OCI-LY7 (cell line): ENCODE measurements at regions not wholly inside any gene's neighbourhood (a gene's known extent, or its start where the extent isn't known, plus 50 kb on each side); places are given as distances from the start of the nearest gene placed in this dataset.

Experiments used
- BruUV-seq: library from RNA; stranded (reverse); fragments of 400-500 nt; replicated peaks from 2 replicates; lab custom pipeline; 2021; lab: Mats Ljungman, UMichigan
- CTCF ChIA-PET: fragments of 300-600 bp; sonication (Branson Sonifier 250); formaldehyde crosslinking; loops from one replicate; lab custom pipeline; 2022; ENCODE audit warnings: antibody characterized with exemption; ENCODE audit not compliant: unreplicated experiment; lab: Charles Lee
- POLR2A ChIA-PET: fragments of 300-600 bp; sonication (Branson Sonifier 250); formaldehyde crosslinking; loops from one replicate; lab custom pipeline; 2022; ENCODE audit warnings: antibody characterized with exemption; lab: Charles Lee
- DNase-seq: peaks from one replicate; pipeline ENCODE4 v3.0.0-alpha.2; 2015; ENCODE audit warnings: low spot score
- H2AFZ ChIP-seq: fragments of 200-600 bp; sonication (generic), shearing (Covaris generic); 2 replicates; pipeline ENCODE4 v1.6.1; 2014; ENCODE audit warnings: mild to moderate bottlenecking, antibody characterized with exemption, low read length, moderate library complexity
- H3K27ac ChIP-seq: fragments of 200-600 bp; sonication (generic); 2 replicates; pipeline ENCODE4 v1.5.1; 2014; ENCODE audit warnings: mixed run types, low read depth, mild to moderate bottlenecking, moderate library complexity, low read length, inconsistent platforms; ENCODE audit not compliant: poor library complexity, severe bottlenecking
- H3K36me3 ChIP-seq: fragments of 200-600 bp; sonication (generic); 2 replicates; pipeline ENCODE4 v1.6.1; 2014; ENCODE audit warnings: mild to moderate bottlenecking, antibody characterized with exemption, low read length, moderate library complexity, mixed read lengths; ENCODE audit not compliant: insufficient read depth
- H3K4me1 ChIP-seq: fragments of 200-600 bp; sonication (generic); 2 replicates; pipeline ENCODE4 v1.5.1; 2014; ENCODE audit warnings: mild to moderate bottlenecking, low read length; ENCODE audit not compliant: insufficient read depth, poor library complexity, severe bottlenecking
- H3K4me2 ChIP-seq: fragments of 200-600 bp; sonication (generic); 2 replicates; pipeline ENCODE4 v1.6.1; 2014; ENCODE audit warnings: mild to moderate bottlenecking, low read length
- H3K4me3 ChIP-seq: fragments of 200-600 bp; sonication (generic); 2 replicates; pipeline ENCODE4 v1.5.1; 2014; ENCODE audit warnings: mild to moderate bottlenecking, low read depth, low read length; ENCODE audit not compliant: poor library complexity, severe bottlenecking
- H3K79me2 ChIP-seq: fragments of 200-600 bp; sonication (generic); 2 replicates; pipeline ENCODE4 v1.6.1; 2016; ENCODE audit warnings: low read depth, mild to moderate bottlenecking, low read length, moderate library complexity, mixed read lengths; ENCODE audit not compliant: insufficient read depth
- H3K9me2 ChIP-seq: fragments of 200-600 bp; sonication (generic); 2 replicates; pipeline ENCODE4 v1.6.1; 2016; ENCODE audit warnings: mild to moderate bottlenecking, low read length, mixed read lengths; ENCODE audit not compliant: insufficient read depth
- H3K9me3 ChIP-seq: fragments of 200-600 bp; sonication (generic); 2 replicates; pipeline ENCODE4 v1.6.1; 2014; ENCODE audit warnings: mild to moderate bottlenecking, mixed run types, low read length, mixed read lengths
- H4K20me1 ChIP-seq: fragments of 200-600 bp; sonication (generic); 2 replicates; pipeline ENCODE4 v1.6.1; 2014; ENCODE audit warnings: mild to moderate bottlenecking, antibody characterized with exemption, low read length, moderate library complexity, mixed read lengths; ENCODE audit not compliant: insufficient read depth
- CTCF ChIP-seq: fragments of 200-600 bp; sonication (generic); conservative IDR thresholded peaks from 2 replicates; pipeline ENCODE4 v1.5.1; 2014; ENCODE audit warnings: mild to moderate bottlenecking, antibody characterized with exemption, low read length, moderate library complexity, mixed read lengths
- EZH2phosphoT487 ChIP-seq: fragments of 200-600 bp; sonication (generic); IDR thresholded peaks from 2 replicates; pipeline ENCODE4 v1.6.1; 2018; ENCODE audit warnings: low read depth, borderline replicate concordance, mild to moderate bottlenecking, mixed run types, antibody characterized with exemption, low read length, moderate library complexity, mixed read lengths
- intact Hi-C: fragments of 100-400 bp; cut with micrococcal nuclease; formaldehyde crosslinking; loops from one replicate; pipeline ENCODE4 v1.10.0; 2022; ENCODE audit not compliant: unreplicated experiment

DNA sequence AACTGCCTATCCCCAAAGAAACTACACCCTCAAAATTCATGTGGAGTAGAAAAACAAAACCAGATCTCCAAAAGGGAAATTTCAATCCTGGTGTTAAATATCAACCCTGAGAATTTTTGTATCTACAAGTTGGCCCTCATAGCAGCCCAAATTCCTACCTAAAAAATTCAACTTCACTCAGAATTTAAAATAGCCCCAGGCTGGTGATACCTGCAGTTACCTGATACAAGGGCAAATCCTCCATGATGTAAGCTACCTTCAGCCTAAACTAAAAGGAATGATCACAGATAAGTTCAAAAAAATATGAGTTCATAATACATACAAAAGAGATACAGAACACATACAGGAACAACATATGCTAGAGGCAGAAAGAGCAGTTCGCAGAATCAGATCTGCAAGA, 138.4 kb downstream of the HNRNPD start:
- DNase-seq: no peak
- Histone ChIP-seq H3K36me3 (no peaks in the 10 kb centered on the region), H3K9me3 (no peaks in the 10 kb centered on the region), H3K4me1 (no peaks in the 10 kb centered on the region), H3K9me2 (no peaks in the 10 kb centered on the region), H2AFZ (no peak overlapping the region), H3K4me2 (no peak overlapping the region), H3K4me3 (no peak overlapping the region), H3K79me2 (no peaks in the 10 kb centered on the region), H3K27ac (no peak overlapping the region), H4K20me1 (no peaks in the 10 kb centered on the region)
- CTCF ChIA-PET: no interaction called here
- BruUV-seq: no TSS peak
- intact Hi-C loops: no loop called here
- no peak for TF ChIP-seq CTCF
- TF ChIP-seq EZH2phosphoT487: no peak
- POLR2A ChIA-PET: no interaction called here

DNA sequence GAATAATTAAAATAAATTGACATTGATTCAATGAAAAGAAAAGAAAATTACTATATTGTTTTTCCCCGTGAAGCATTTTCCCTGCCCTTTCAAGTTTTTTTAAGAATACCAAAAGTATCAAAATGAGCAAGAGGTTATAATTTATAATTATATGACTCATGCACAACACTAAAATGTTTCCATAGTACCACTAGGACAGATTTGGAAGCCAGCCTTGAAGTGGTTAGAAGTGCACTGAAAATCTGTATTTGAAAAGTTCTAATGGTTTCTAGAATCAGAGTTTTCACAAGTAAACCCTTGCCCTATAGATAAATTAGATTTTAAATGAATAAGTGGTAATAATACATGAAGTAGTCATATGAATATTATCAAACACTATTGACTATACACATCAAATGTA, 140.9 kb downstream of the HNRNPD start:
- TF ChIP-seq CTCF: no peak
- TF ChIP-seq EZH2phosphoT487: no peak
- Histone ChIP-seq H2AFZ (no peak overlapping the region), H3K36me3 (no peaks in the 10 kb centered on the region), H3K9me3 (no peaks in the 10 kb centered on the region), H4K20me1 (no peaks in the 10 kb centered on the region), H3K79me2 (no peaks in the 10 kb centered on the region), H3K4me2 (no peak overlapping the region), H3K4me1 (no peaks in the 10 kb centered on the region), H3K4me3 (no peak overlapping the region), H3K27ac (no peak overlapping the region), H3K9me2 (no peaks in the 10 kb centered on the region)
- BruUV-seq: no TSS peak
- no peak for DNase-seq
- POLR2A ChIA-PET: no interaction called here
- intact Hi-C loops: no loop called here
- CTCF ChIA-PET: no interaction called here

- Histone ChIP-seq H3K4me3 (no peak overlapping the region), H3K27ac (no peak overlapping the region), H3K9me3 (no peaks in the 10 kb centered on the region), H3K9me2 (no peaks in the 10 kb centered on the region), H3K79me2 (no peaks in the 10 kb centered on the region), H3K4me1 (no peaks in the 10 kb centered on the region), H2AFZ (no peak overlapping the region), H4K20me1 (no peaks in the 10 kb centered on the region), H3K36me3 (no peaks in the 10 kb centered on the region), H3K4me2 (no peak overlapping the region)
- ChIA-PET CTCF (no interaction called here), POLR2A (no interaction called here)
- TF ChIP-seq CTCF: no peak
- no peak for TF ChIP-seq EZH2phosphoT487
- no peak for DNase-seq
- intact Hi-C loops: no loop called here
- no TSS peak for BruUV-seq
Measured at GRCh38 chr4:82231806-82232205, 142.0 kb downstream of the HNRNPD start.
